ENCODE measurements at regions not wholly inside any gene's neighbourhood (a gene's known extent, or its start where the extent isn't known, plus 50 kb on each side); places are given as distances from the start of the nearest gene placed in this dataset.

GRCh38 chr10:35693800-35694199, 51.7 kb upstream of the FZD8 start:
- no peak for TF ChIP-seq YY1 (IDR thresholded peaks at IDR 0.05; ENCODE audit: insufficient read depth, insufficient read length)
- TF ChIP-seq ZNF274 (IDR thresholded peaks at IDR 0.05; ENCODE audit: low read depth, low read length), result no peak

All from NT2/D1 (cell line).